HG03521 (cell line): ENCODE measurements at regions not wholly inside any gene's neighbourhood (a gene's known extent, or its start where the extent isn't known, plus 50 kb on each side); places are given as distances from the start of the nearest gene placed in this dataset.
"Not testable (repeated sequence)": the region's sequence is repeated elsewhere in the genome, so short reads cannot be mapped to it uniquely, and the experiment has no call there.

Experiments
- ATAC-seq: cut with Tn5 transposase; IDR thresholded peaks from one replicate; pipeline ENCODE4 v1.9.1; 2021; ENCODE audit warnings: mild to moderate bottlenecking, moderate library complexity; ENCODE audit not compliant: unreplicated experiment

- no peak for ATAC-seq
These were observed 180.0 kb upstream of the NEGR1 start for GRCh38 chr1:72462186-72462905.

GRCh38 chr1:72442262-72442661 is 159.9 kb upstream of the NEGR1 start:
- no peak for ATAC-seq

GRCh38 chr1:72439036-72439435 is 156.7 kb upstream of the NEGR1 start:
- no peak for ATAC-seq

- no peak for ATAC-seq
These were observed 155.9 kb upstream of the NEGR1 start for GRCh38 chr1:72438270-72438669.

- ATAC-seq = peak; percentile 52
These were observed 152.7 kb upstream of the NEGR1 start for GRCh38 chr1:72435025-72435424.

- ATAC-seq = no peak
These were observed 151.7 kb upstream of the NEGR1 start for GRCh38 chr1:72434070-72434469.

GRCh38 chr1:72433591-72433990 is 151.3 kb upstream of the NEGR1 start:
- peak; percentile 49 for ATAC-seq

- no peak for ATAC-seq
These were observed 150.4 kb upstream of the NEGR1 start for GRCh38 chr1:72432645-72433267.

GRCh38 chr1:72431810-72432209 is 149.5 kb upstream of the NEGR1 start:
- ATAC-seq = no peak

- not testable (repeated sequence) for ATAC-seq
These were observed 145.9 kb upstream of the NEGR1 start for GRCh38 chr1:72428276-72428675.

GRCh38 chr1:72419229-72419628 is 136.9 kb upstream of the NEGR1 start:
- ATAC-seq = no peak

GRCh38 chr1:72412286-72412685 is 129.9 kb upstream of the NEGR1 start:
- no peak for ATAC-seq

- ATAC-seq = no peak
These were observed 117.5 kb upstream of the NEGR1 start for GRCh38 chr1:72399807-72400206.

GRCh38 chr1:72397786-72398185 is 115.4 kb upstream of the NEGR1 start:
- ATAC-seq = no peak

- ATAC-seq = no peak
These were observed 112.1 kb upstream of the NEGR1 start for GRCh38 chr1:72394457-72394856.

- ATAC-seq = no peak
These were observed 96.7 kb upstream of the NEGR1 start for GRCh38 chr1:72379072-72379471.

GRCh38 chr1:72375226-72375625 is 92.9 kb upstream of the NEGR1 start:
- ATAC-seq = no peak

GRCh38 chr1:72371259-72372035 is 89.1 kb upstream of the NEGR1 start:
- ATAC-seq = no peak

GRCh38 chr1:72370836-72371235 is 88.5 kb upstream of the NEGR1 start:
- ATAC-seq = not testable (repeated sequence)

GRCh38 chr1:72369069-72369757 is 86.9 kb upstream of the NEGR1 start:
- no peak for ATAC-seq

GRCh38 chr1:72366466-72366865 is 84.1 kb upstream of the NEGR1 start:
- ATAC-seq = no peak
